ENCODE measurements at regions not wholly inside any gene's neighbourhood (a gene's known extent, or its start where the extent isn't known, plus 50 kb on each side); places are given as distances from the start of the nearest gene placed in this dataset.
"Not testable (repeated sequence)": the region's sequence is repeated elsewhere in the genome, so short reads cannot be mapped to it uniquely, and the experiment has no call there.

GRCh38 chr3:74978684-74979083, 364.2 kb upstream of the CNTN3 start:
- DNase-seq, result no peak

- not testable (repeated sequence) for DNase-seq
Measured at GRCh38 chr3:74985028-74985904, 370.8 kb upstream of the CNTN3 start.

- no peak for DNase-seq
Measured at GRCh38 chr3:74988095-74988494, 373.6 kb upstream of the CNTN3 start.

- DNase-seq, result no peak
Measured at GRCh38 chr3:74992898-74993297, 378.4 kb upstream of the CNTN3 start.

- DNase-seq, result no peak
Measured at GRCh38 chr3:75001330-75001729, 386.9 kb upstream of the CNTN3 start.

GRCh38 chr3:75012791-75013331, 398.4 kb upstream of the CNTN3 start:
- no peak for DNase-seq

GRCh38 chr3:75014008-75014407, 399.5 kb upstream of the CNTN3 start:
- DNase-seq, result no peak

GRCh38 chr3:75015280-75015679, 400.8 kb upstream of the CNTN3 start:
- no peak for DNase-seq

GRCh38 chr3:75035146-75035545, 420.7 kb upstream of the CNTN3 start:
- no peak for DNase-seq

- no peak for DNase-seq
Measured at GRCh38 chr3:75042941-75043340, 428.5 kb upstream of the CNTN3 start.

- DNase-seq, result no peak
Measured at GRCh38 chr3:75048650-75049049, 434.2 kb upstream of the CNTN3 start.

GRCh38 chr3:75049533-75049932, 435.1 kb upstream of the CNTN3 start:
- DNase-seq, result no peak

- DNase-seq, result no peak
Measured at GRCh38 chr3:75059120-75059519, 444.7 kb upstream of the CNTN3 start.

- no peak for DNase-seq
Measured at GRCh38 chr3:75061806-75062205, 447.3 kb upstream of the CNTN3 start.

GRCh38 chr3:75075158-75075557, 460.7 kb upstream of the CNTN3 start:
- DNase-seq, result no peak

GRCh38 chr3:75076481-75076880, 462.0 kb upstream of the CNTN3 start:
- no peak for DNase-seq

- DNase-seq, result no peak
Measured at GRCh38 chr3:75078290-75078689, 463.8 kb upstream of the CNTN3 start.

- DNase-seq, result no peak
Measured at GRCh38 chr3:75082845-75083244, 468.4 kb upstream of the CNTN3 start.

GRCh38 chr3:75089841-75090240, 475.4 kb upstream of the CNTN3 start:
- no peak for DNase-seq

- DNase-seq, result no peak
Measured at GRCh38 chr3:75101329-75102147, 487.1 kb upstream of the CNTN3 start.

GRCh38 chr3:75110741-75111140, 496.3 kb upstream of the CNTN3 start:
- no peak for DNase-seq

- no peak for DNase-seq
Measured at GRCh38 chr3:75115695-75116094, 501.2 kb upstream of the CNTN3 start.

GRCh38 chr3:75118779-75119178, 504.3 kb upstream of the CNTN3 start:
- no peak for DNase-seq

GRCh38 chr3:75126556-75126955, 512.1 kb upstream of the CNTN3 start:
- DNase-seq, result no peak
